PC-3 (cell line): ENCODE measurements at regions not wholly inside any gene's neighbourhood (a gene's known extent, or its start where the extent isn't known, plus 50 kb on each side); places are given as distances from the start of the nearest gene placed in this dataset.

Experiments
- ATAC-seq: fragments of 200-7000 bp; cut with Tn5 transposase; 2 replicates; pipeline ENCODE4 v1.9.1; 2020; ENCODE audit warnings: mild to moderate bottlenecking, moderate library complexity
- BruUV-seq: library from RNA; stranded (reverse); fragments of 400-500 nt; replicated peaks from 2 replicates; lab custom pipeline; 2021; lab: Mats Ljungman, UMichigan
- CTCF ChIA-PET: fragments of 300-600 bp; sonication (Branson Sonifier 250); formaldehyde crosslinking; loops from one replicate; lab custom pipeline; 2022; ENCODE audit warnings: antibody characterized with exemption; lab: Charles Lee
- POLR2A ChIA-PET: fragments of 300-600 bp; sonication (Branson Sonifier 250); formaldehyde crosslinking; loops from one replicate; lab custom pipeline; 2022; ENCODE audit warnings: antibody characterized with exemption; ENCODE audit not compliant: unreplicated experiment; lab: Charles Lee
- DNase-seq: peaks from one replicate; pipeline ENCODE4 v3.0.0-alpha.2; 2015
- H2AFZ ChIP-seq: fragments of 300-600 bp; sonication (generic); 2 replicates; pipeline ENCODE4 v1.6.0; 2016; ENCODE audit warnings: antibody characterized with exemption, low read length
- H3F3A ChIP-seq: fragments of 300-600 bp; sonication (generic); one replicate; pipeline ENCODE4 v1.6.0; 2017; ENCODE audit warnings: antibody characterized with exemption, low read length, control low read depth, mild to moderate bottlenecking; ENCODE audit not compliant: unreplicated experiment
- H3K27ac ChIP-seq: fragments of 300-600 bp; sonication (generic); 2 replicates; pipeline ENCODE4 v1.5.1; 2016; ENCODE audit warnings: mild to moderate bottlenecking, low read length
- H3K27me3 ChIP-seq: fragments of 300-600 bp; sonication (generic); 2 replicates; pipeline ENCODE4 v1.6.1; 2016; ENCODE audit warnings: low read length, mixed read lengths
- H3K36me3 ChIP-seq: fragments of 300-600 bp; sonication (generic); 2 replicates; pipeline ENCODE4 v1.6.1; 2016; ENCODE audit warnings: low read depth, mixed run types, low read length, mixed read lengths
- H3K4me1 ChIP-seq: fragments of 300-600 bp; sonication (generic); 2 replicates; pipeline ENCODE4 v1.5.1; 2016; ENCODE audit warnings: low read length; ENCODE audit not compliant: insufficient read depth
- H3K4me2 ChIP-seq: fragments of 300-600 bp; sonication (generic); 2 replicates; pipeline ENCODE4 v1.6.0; 2016; ENCODE audit warnings: low read length
- H3K4me3 ChIP-seq: fragments of 300-600 bp; sonication (generic); 2 replicates; pipeline ENCODE4 v1.5.1; 2016; ENCODE audit warnings: mild to moderate bottlenecking, low read length, mixed read lengths
- H3K79me2 ChIP-seq: fragments of 300-600 bp; sonication (generic); 2 replicates; pipeline ENCODE4 v1.6.1; 2017; ENCODE audit warnings: low read length, mixed read lengths
- H3K9ac ChIP-seq: fragments of 300-600 bp; sonication (generic); 2 replicates; pipeline ENCODE4 v1.6.0; 2016; ENCODE audit warnings: mild to moderate bottlenecking, low read length
- H3K9me2 ChIP-seq: fragments of 300-600 bp; sonication (generic); replicated peaks from 2 replicates; pipeline ENCODE4 v1.6.1; 2016; ENCODE audit warnings: mixed run types, low read length, mixed read lengths
- H3K9me3 ChIP-seq: fragments of 300-600 bp; sonication (generic); 2 replicates; pipeline ENCODE4 v1.6.1; 2016; ENCODE audit warnings: low read length, mixed read lengths
- H4K20me1 ChIP-seq: fragments of 300-600 bp; sonication (generic); 2 replicates; pipeline ENCODE4 v1.6.1; 2016; ENCODE audit warnings: low read length, mixed read lengths
- EZH2 ChIP-seq: fragments of 300-600 bp; sonication (generic); IDR thresholded peaks from one replicate; pipeline ENCODE4 v1.6.1; 2017; ENCODE audit warnings: antibody characterized with exemption, mild to moderate bottlenecking, low read length; ENCODE audit not compliant: unreplicated experiment
- EZH2phosphoT487 ChIP-seq: fragments of 300-600 bp; sonication (generic); IDR thresholded peaks from 2 replicates; pipeline ENCODE4 v1.6.1; 2018; ENCODE audit warnings: mild to moderate bottlenecking, antibody characterized with exemption, low read length, borderline replicate concordance
- intact Hi-C: fragments of 100-400 bp; cut with micrococcal nuclease; formaldehyde crosslinking; loops from 2 replicates; pipeline ENCODE4 v1.9.0; 2023
- TF ChIP-seq, protein P1 (sequence below): fragments of 300-600 bp; sonication (generic); conservative IDR thresholded peaks from 2 replicates; pipeline ENCODE4 v1.5.1; 2017; ENCODE audit warnings: antibody characterized with exemption, low read depth, mild to moderate bottlenecking, low read length

DNA sequence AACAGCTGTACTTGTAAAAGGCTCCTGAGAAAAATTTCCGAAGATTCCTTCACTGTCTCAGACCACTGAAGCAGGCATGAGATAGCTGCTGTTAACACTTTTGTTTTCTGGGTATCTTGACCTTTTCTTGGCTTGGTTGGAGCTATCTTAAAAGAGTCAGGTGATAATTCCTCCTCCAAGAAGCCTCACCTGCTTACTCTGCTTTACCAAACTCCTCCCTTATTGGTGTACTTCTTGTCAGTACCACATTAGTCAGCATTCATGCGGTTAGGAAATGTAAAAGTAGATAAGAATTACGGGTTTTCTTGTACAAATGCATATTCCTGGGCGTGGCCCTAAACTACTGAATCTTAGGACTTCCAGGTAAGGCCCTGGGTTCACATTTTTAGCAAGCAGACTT lies 489.8 kb upstream of the LARGE1 start:
- intact Hi-C loops, result no loop called here
- CTCF ChIA-PET, result no interaction called here

DNA sequence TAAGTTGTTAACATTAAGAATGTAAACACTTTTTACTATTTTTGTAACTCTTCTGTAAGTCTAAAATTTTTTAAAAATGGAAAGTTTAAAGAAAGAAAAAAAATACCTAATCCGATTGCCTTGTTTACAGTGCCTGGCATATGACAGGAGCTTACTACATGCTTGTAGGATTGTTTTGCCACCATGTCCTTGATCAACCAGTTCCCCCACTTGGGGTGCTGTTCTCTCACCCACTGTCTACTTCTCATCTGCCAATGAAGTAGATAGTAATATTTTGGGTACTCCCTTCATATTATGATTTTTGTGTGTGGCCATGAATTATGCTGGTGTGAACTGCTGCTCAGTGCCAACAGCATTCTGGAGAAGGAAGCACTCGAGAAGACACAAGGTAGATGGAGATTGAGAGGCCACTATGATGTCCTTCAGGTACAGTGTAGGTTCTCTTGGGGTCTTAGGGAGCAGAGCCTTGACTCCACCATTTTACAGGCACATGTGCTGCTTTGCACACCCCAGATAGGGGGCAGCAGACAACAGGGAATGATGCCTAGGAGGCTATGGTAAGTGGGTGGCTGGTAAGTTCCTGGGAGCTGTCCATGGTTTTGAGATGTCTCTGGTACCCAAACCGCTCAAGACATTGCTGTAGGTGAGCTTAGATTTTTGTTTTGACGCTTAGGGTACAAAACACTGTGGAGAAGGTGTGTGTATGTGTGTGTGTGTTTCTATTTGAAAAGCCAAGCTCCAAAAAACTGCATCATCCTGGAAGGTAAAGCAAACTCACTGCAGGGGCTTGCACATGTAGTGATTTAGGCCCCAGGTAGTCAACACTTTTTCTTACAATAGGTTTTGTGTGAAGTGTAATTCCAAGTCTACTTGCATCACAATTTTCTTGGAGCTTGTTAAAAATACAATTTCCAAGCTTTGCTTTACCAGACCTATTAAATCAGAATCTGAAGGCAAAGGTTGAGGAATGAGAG lies 494.5 kb upstream of the LARGE1 start:
- Histone ChIP-seq H3F3A (no peaks in the 10 kb centered on the region), H3K36me3 (no peaks in the 10 kb centered on the region), H3K4me3 (no peak overlapping the region), H3K9me2 (no peaks in the 10 kb centered on the region), H3K4me1 (no peaks in the 10 kb centered on the region), H3K4me2 (no peak overlapping the region), H3K79me2 (no peaks in the 10 kb centered on the region), H3K9me3 (no peaks in the 10 kb centered on the region), H2AFZ (no peak overlapping the region), H3K27me3 (no peaks in the 10 kb centered on the region), H3K27ac (no peak overlapping the region), H3K9ac (no peak overlapping the region), H4K20me1 (no peaks in the 10 kb centered on the region)
- TF ChIP-seq, protein P1, sequence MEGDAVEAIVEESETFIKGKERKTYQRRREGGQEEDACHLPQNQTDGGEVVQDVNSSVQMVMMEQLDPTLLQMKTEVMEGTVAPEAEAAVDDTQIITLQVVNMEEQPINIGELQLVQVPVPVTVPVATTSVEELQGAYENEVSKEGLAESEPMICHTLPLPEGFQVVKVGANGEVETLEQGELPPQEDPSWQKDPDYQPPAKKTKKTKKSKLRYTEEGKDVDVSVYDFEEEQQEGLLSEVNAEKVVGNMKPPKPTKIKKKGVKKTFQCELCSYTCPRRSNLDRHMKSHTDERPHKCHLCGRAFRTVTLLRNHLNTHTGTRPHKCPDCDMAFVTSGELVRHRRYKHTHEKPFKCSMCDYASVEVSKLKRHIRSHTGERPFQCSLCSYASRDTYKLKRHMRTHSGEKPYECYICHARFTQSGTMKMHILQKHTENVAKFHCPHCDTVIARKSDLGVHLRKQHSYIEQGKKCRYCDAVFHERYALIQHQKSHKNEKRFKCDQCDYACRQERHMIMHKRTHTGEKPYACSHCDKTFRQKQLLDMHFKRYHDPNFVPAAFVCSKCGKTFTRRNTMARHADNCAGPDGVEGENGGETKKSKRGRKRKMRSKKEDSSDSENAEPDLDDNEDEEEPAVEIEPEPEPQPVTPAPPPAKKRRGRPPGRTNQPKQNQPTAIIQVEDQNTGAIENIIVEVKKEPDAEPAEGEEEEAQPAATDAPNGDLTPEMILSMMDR, result peak; percentile 36; the same call in 1 of the 2 replicates
- TF ChIP-seq EZH2 (no peak), EZH2phosphoT487 (no peak)
- ChIA-PET POLR2A (no interaction called here), CTCF (no interaction called here)
- peak; percentile 46 for DNase-seq
- intact Hi-C loops, result no loop called here
- no TSS peak for BruUV-seq
- ATAC-seq, result no peak

More for the DNA sequence above, 489.8 kb upstream of the LARGE1 start:
- no peak overlapping the region for H2AFZ ChIP-seq
- H3K9ac ChIP-seq, result no peak overlapping the region
- H3K27me3 ChIP-seq, result no peaks in the 10 kb centered on the region
- no peak overlapping the region for H3K4me2 ChIP-seq
- H3F3A ChIP-seq, result no peaks in the 10 kb centered on the region
- no peaks in the 10 kb centered on the region for H4K20me1 ChIP-seq
- TF ChIP-seq, protein P1, result no peak
- TF ChIP-seq EZH2phosphoT487, result no peak
- no peak for TF ChIP-seq EZH2
- no peaks in the 10 kb centered on the region for H3K79me2 ChIP-seq
- POLR2A ChIA-PET, result no interaction called here
- no TSS peak for BruUV-seq
- H3K27ac ChIP-seq, result no peak overlapping the region
- no peaks in the 10 kb centered on the region for H3K36me3 ChIP-seq
- H3K9me2 ChIP-seq, result no peaks in the 10 kb centered on the region
- H3K4me1 ChIP-seq, result no peaks in the 10 kb centered on the region
- ATAC-seq (no peak), DNase-seq (no peak)
- no peak overlapping the region for H3K4me3 ChIP-seq
- no peaks in the 10 kb centered on the region for H3K9me3 ChIP-seq
